Activated T-cell treated with anti-CD3 and anti-CD28 coated beads for 1 hour (primary cell): ENCODE measurements at regions not wholly inside any gene's neighbourhood (a gene's known extent, or its start where the extent isn't known, plus 50 kb on each side); places are given as distances from the start of the nearest gene placed in this dataset.

ENCODE experiments used
- DNase-seq: peaks from one replicate; pipeline ENCODE4 v3.0.0-alpha.2; 2020; ENCODE audit warnings: low read depth

GRCh38 chr1:185645162-185645640 is 89.0 kb upstream of the HMCN1 start:
- no peak for DNase-seq

GRCh38 chr1:185644531-185644930 is 89.7 kb upstream of the HMCN1 start:
- DNase-seq, result no peak

- no peak for DNase-seq
Observed at GRCh38 chr1:185636848-185637247, 97.3 kb upstream of the HMCN1 start.

GRCh38 chr1:185634704-185635103 is 99.5 kb upstream of the HMCN1 start:
- no peak for DNase-seq

GRCh38 chr1:185632659-185633423 is 101.3 kb upstream of the HMCN1 start:
- no peak for DNase-seq

GRCh38 chr1:185631843-185632242 is 102.3 kb upstream of the HMCN1 start:
- no peak for DNase-seq

GRCh38 chr1:185627761-185628501 is 106.3 kb upstream of the HMCN1 start:
- DNase-seq, result no peak

- no peak for DNase-seq
Observed at GRCh38 chr1:185627171-185627570, 107.0 kb upstream of the HMCN1 start.

- no peak for DNase-seq
Observed at GRCh38 chr1:185626344-185626743, 107.8 kb upstream of the HMCN1 start.

- no peak for DNase-seq
Observed at GRCh38 chr1:185610954-185611353, 123.2 kb upstream of the HMCN1 start.

GRCh38 chr1:185608177-185608576 is 126.0 kb upstream of the HMCN1 start:
- DNase-seq, result no peak

- no peak for DNase-seq
Observed at GRCh38 chr1:185603158-185603557, 131.0 kb upstream of the HMCN1 start.

- DNase-seq, result no peak
Observed at GRCh38 chr1:185601189-185601588, 133.0 kb upstream of the HMCN1 start.

GRCh38 chr1:185600641-185601040 is 133.6 kb upstream of the HMCN1 start:
- no peak for DNase-seq

- DNase-seq, result no peak
Observed at GRCh38 chr1:185598332-185598731, 135.9 kb upstream of the HMCN1 start.

- peak; percentile 32 for DNase-seq
Observed at GRCh38 chr1:185595835-185596667, 138.1 kb upstream of the HMCN1 start.

GRCh38 chr1:185594786-185595410 is 139.3 kb upstream of the HMCN1 start:
- no peak for DNase-seq

- DNase-seq, result no peak
Observed at GRCh38 chr1:185593271-185593670, 140.9 kb upstream of the HMCN1 start.

- DNase-seq, result no peak
Observed at GRCh38 chr1:185585770-185586169, 148.4 kb upstream of the HMCN1 start.

- DNase-seq, result no peak
Observed at GRCh38 chr1:185581961-185582725, 152.0 kb upstream of the HMCN1 start.

- no peak for DNase-seq
Observed at GRCh38 chr1:185581020-185581419, 153.2 kb upstream of the HMCN1 start.
